ENCODE measurements at regions not wholly inside any gene's neighbourhood (a gene's known extent, or its start where the extent isn't known, plus 50 kb on each side); places are given as distances from the start of the nearest gene placed in this dataset.

GRCh38 chr12:4034921-4035320, 161.7 kb upstream of the PARP11 start:
- H2BK5ac ChIP-seq (ENCODE audit: low read length) = no peak overlapping the region
- no peak for DNase-seq (ENCODE audit: low spot score)
- no peak overlapping the region for H2AFZ ChIP-seq (ENCODE audit: low read length)
- H3K4me3 ChIP-seq (ENCODE audit: low read length in 2 of 2) = no peak overlapping the region
- no peaks in the 10 kb centered on the region for H3K79me1 ChIP-seq (ENCODE audit: low read depth, low read length)
- H3K4me2 ChIP-seq (ENCODE audit: insufficient read depth, low read length, poor library complexity, severe bottlenecking) = no peak overlapping the region
- H4K8ac ChIP-seq (ENCODE audit: low read depth, low read length) = no peak overlapping the region
- no peak overlapping the region for H3K14ac ChIP-seq (ENCODE audit: low read length)
- H2AK5ac ChIP-seq (ENCODE audit: low read depth, low read length) = no peak overlapping the region
- no peak overlapping the region for H3K18ac ChIP-seq (ENCODE audit: low read length)
- H3K27ac ChIP-seq (replicated peaks; ENCODE audit: low read length) = no peak overlapping the region
- H3K4me1 ChIP-seq (ENCODE audit: control insufficient read depth in 2 of 2, insufficient read depth in 1 of 2, low read depth in 1 of 2, low read length in 2 of 2) = peaks cover 14% of the 10 kb centered on the region in 2 donors
- no peak overlapping the region for H3K23ac ChIP-seq (ENCODE audit: low read depth, low read length, poor library complexity)
- H2BK15ac ChIP-seq (ENCODE audit: low read length) = no peak overlapping the region
- no peak overlapping the region for H2BK120ac ChIP-seq (ENCODE audit: low read depth, low read length)
- H3K36me3 ChIP-seq (replicated peaks in 1 of 2; ENCODE audit: control insufficient read depth in 2 of 2, insufficient read depth in 2 of 2, low read length in 2 of 2) = no peaks in the 10 kb centered on the region
- H2BK12ac ChIP-seq (ENCODE audit: low read length) = no peak overlapping the region
- no CpG with 5 or more reads among the region's 2 CpGs for WGBS, 2 donors (ENCODE audit: extremely low coverage in 2 of 2, insufficient read length in 2 of 2, insufficient replicate concordance in 1 of 2)
- H3K27me3 ChIP-seq (ENCODE audit: control insufficient read depth in 3 of 3, insufficient read depth in 3 of 3, low read depth in 1 of 3, low read length in 3 of 3) = no peaks in the 10 kb centered on the region
- no peak overlapping the region for H3K9ac ChIP-seq (ENCODE audit: low read depth, low read length, poor library complexity)
- no peak overlapping the region for H4K91ac ChIP-seq (ENCODE audit: low read depth, low read length, poor library complexity)
- H3K4ac ChIP-seq (ENCODE audit: low read length) = no peak overlapping the region
- H3K9me3 ChIP-seq (replicated peaks in 1 of 2; ENCODE audit: control insufficient read depth in 2 of 2, insufficient read depth in 1 of 2, low read depth in 1 of 2, low read length in 2 of 2) = no peaks in the 10 kb centered on the region

GRCh38 chr12:4032924-4033615, 159.9 kb upstream of the PARP11 start:
- no peak overlapping the region for H2BK120ac ChIP-seq (ENCODE audit: low read depth, low read length)
- no CpG with 5 or more reads among the region's 5 CpGs for WGBS, 2 donors (ENCODE audit: extremely low coverage in 2 of 2, insufficient read length in 2 of 2, insufficient replicate concordance in 1 of 2)
- no peak for DNase-seq (ENCODE audit: low spot score)

GRCh38 chr12:4031703-4032291, 158.6 kb upstream of the PARP11 start:
- no peaks in the 10 kb centered on the region for H3K36me3 ChIP-seq (replicated peaks in 1 of 2; ENCODE audit: control insufficient read depth in 2 of 2, insufficient read depth in 2 of 2, low read length in 2 of 2)
- WGBS, 2 donors (ENCODE audit: extremely low coverage in 2 of 2, insufficient read length in 2 of 2, insufficient replicate concordance in 1 of 2) = no CpG with 5 or more reads among the region's 30 CpGs
- no peak overlapping the region for H4K91ac ChIP-seq (ENCODE audit: low read depth, low read length, poor library complexity)
- H3K4me2 ChIP-seq (ENCODE audit: insufficient read depth, low read length, poor library complexity, severe bottlenecking) = peak overlapping the region; percentile 34
- peak overlapping the region; percentile 90 for H2AK5ac ChIP-seq (ENCODE audit: low read depth, low read length)
- H2BK15ac ChIP-seq (ENCODE audit: low read length) = peak overlapping the region; percentile 62
- peak overlapping the region; percentile 82 for H2BK120ac ChIP-seq (ENCODE audit: low read depth, low read length)
- no peaks in the 10 kb centered on the region for H3K79me1 ChIP-seq (ENCODE audit: low read depth, low read length)
- H2BK5ac ChIP-seq (ENCODE audit: low read length) = peak overlapping the region; percentile 87
- H3K27me3 ChIP-seq (ENCODE audit: control insufficient read depth in 3 of 3, insufficient read depth in 3 of 3, low read depth in 1 of 3, low read length in 3 of 3) = peaks cover 0 to 3% (median 0%) of the 10 kb centered on the region in 3 experiments
- peak overlapping the region; percentile 32 for H4K8ac ChIP-seq (ENCODE audit: low read depth, low read length)
- peak overlapping the region; percentile 85 for H3K4ac ChIP-seq (ENCODE audit: low read length)
- H3K23ac ChIP-seq (ENCODE audit: low read depth, low read length, poor library complexity) = peak overlapping the region; percentile 13
- peak overlapping the region; percentile 98 for H3K27ac ChIP-seq (replicated peaks; ENCODE audit: low read length)
- no peaks in the 10 kb centered on the region for H3K9me3 ChIP-seq (replicated peaks in 1 of 2; ENCODE audit: control insufficient read depth in 2 of 2, insufficient read depth in 1 of 2, low read depth in 1 of 2, low read length in 2 of 2)
- no peak overlapping the region for H3K9ac ChIP-seq (ENCODE audit: low read depth, low read length, poor library complexity)
- DNase-seq (ENCODE audit: low spot score) = no peak
- H3K14ac ChIP-seq (ENCODE audit: low read length) = peak overlapping the region; percentile 1
- H3K4me3 ChIP-seq (ENCODE audit: low read length in 2 of 2) = no peak overlapping the region
- H2AFZ ChIP-seq (ENCODE audit: low read length) = peak overlapping the region; percentile 83
- H3K18ac ChIP-seq (ENCODE audit: low read length) = peak overlapping the region; percentile 95
- peak overlapping the region; percentile 63 for H2BK12ac ChIP-seq (ENCODE audit: low read length)
- peaks cover 17 to 23% of the 10 kb centered on the region in 2 donors for H3K4me1 ChIP-seq (ENCODE audit: control insufficient read depth in 2 of 2, insufficient read depth in 1 of 2, low read depth in 1 of 2, low read length in 2 of 2)

More at GRCh38 chr12:4032924-4033615, 159.9 kb upstream of the PARP11 start:
- H3K4me2 ChIP-seq (ENCODE audit: insufficient read depth, low read length, poor library complexity, severe bottlenecking) = no peak overlapping the region
- no peaks in the 10 kb centered on the region for H3K79me1 ChIP-seq (ENCODE audit: low read depth, low read length)
- no peaks in the 10 kb centered on the region for H3K36me3 ChIP-seq (replicated peaks in 1 of 2; ENCODE audit: control insufficient read depth in 2 of 2, insufficient read depth in 2 of 2, low read length in 2 of 2)
- no peak overlapping the region for H2AK5ac ChIP-seq (ENCODE audit: low read depth, low read length)
- no peaks in the 10 kb centered on the region for H3K9me3 ChIP-seq (replicated peaks in 1 of 2; ENCODE audit: control insufficient read depth in 2 of 2, insufficient read depth in 1 of 2, low read depth in 1 of 2, low read length in 2 of 2)
- no peak overlapping the region for H3K14ac ChIP-seq (ENCODE audit: low read length)
- no peak overlapping the region for H3K27ac ChIP-seq (replicated peaks; ENCODE audit: low read length)
- H3K9ac ChIP-seq (ENCODE audit: low read depth, low read length, poor library complexity) = no peak overlapping the region
- H3K4me1 ChIP-seq (ENCODE audit: control insufficient read depth in 2 of 2, insufficient read depth in 1 of 2, low read depth in 1 of 2, low read length in 2 of 2) = peaks cover 14% of the 10 kb centered on the region in 2 donors
- no peak overlapping the region for H3K23ac ChIP-seq (ENCODE audit: low read depth, low read length, poor library complexity)
- no peaks in the 10 kb centered on the region for H3K27me3 ChIP-seq (ENCODE audit: control insufficient read depth in 3 of 3, insufficient read depth in 3 of 3, low read depth in 1 of 3, low read length in 3 of 3)
- H3K4ac ChIP-seq (ENCODE audit: low read length) = no peak overlapping the region
- H2BK12ac ChIP-seq (ENCODE audit: low read length) = no peak overlapping the region
- no peak overlapping the region for H2BK15ac ChIP-seq (ENCODE audit: low read length)
- no peak overlapping the region for H2AFZ ChIP-seq (ENCODE audit: low read length)
- H4K8ac ChIP-seq (ENCODE audit: low read depth, low read length) = no peak overlapping the region
- no peak overlapping the region for H2BK5ac ChIP-seq (ENCODE audit: low read length)
- H3K4me3 ChIP-seq (ENCODE audit: low read length in 2 of 2) = no peak overlapping the region
- H3K18ac ChIP-seq (ENCODE audit: low read length) = no peak overlapping the region
- H4K91ac ChIP-seq (ENCODE audit: low read depth, low read length, poor library complexity) = no peak overlapping the region

- H3K4ac ChIP-seq (ENCODE audit: low read length) = no peak overlapping the region
- no CpG with 5 or more reads among the region's 75 CpGs for WGBS, 2 donors (ENCODE audit: extremely low coverage in 2 of 2, insufficient read length in 2 of 2, insufficient replicate concordance in 1 of 2)
- peak overlapping the region; percentile 51 for H3K4me2 ChIP-seq (ENCODE audit: insufficient read depth, low read length, poor library complexity, severe bottlenecking)
- DNase-seq (ENCODE audit: low spot score) = peak; percentile 95
- H2AK5ac ChIP-seq (ENCODE audit: low read depth, low read length) = no peak overlapping the region
- H3K23ac ChIP-seq (ENCODE audit: low read depth, low read length, poor library complexity) = no peak overlapping the region
- no peak overlapping the region for H3K14ac ChIP-seq (ENCODE audit: low read length)
- H3K4me1 ChIP-seq (ENCODE audit: control insufficient read depth in 2 of 2, insufficient read depth in 1 of 2, low read depth in 1 of 2, low read length in 2 of 2) = peaks cover 22 to 29% of the 10 kb centered on the region in 2 donors
- H4K91ac ChIP-seq (ENCODE audit: low read depth, low read length, poor library complexity) = no peak overlapping the region
- H2BK5ac ChIP-seq (ENCODE audit: low read length) = peak overlapping the region; percentile 87
- no peaks in the 10 kb centered on the region for H3K9me3 ChIP-seq (replicated peaks in 1 of 2; ENCODE audit: control insufficient read depth in 2 of 2, insufficient read depth in 1 of 2, low read depth in 1 of 2, low read length in 2 of 2)
- H2AFZ ChIP-seq (ENCODE audit: low read length) = peak overlapping the region; percentile 83
- H2BK12ac ChIP-seq (ENCODE audit: low read length) = no peak overlapping the region
- peak overlapping the region; percentile 98 for H3K27ac ChIP-seq (replicated peaks; ENCODE audit: low read length)
- peak overlapping the region; percentile 95 for H3K18ac ChIP-seq (ENCODE audit: low read length)
- no peak overlapping the region for H3K9ac ChIP-seq (ENCODE audit: low read depth, low read length, poor library complexity)
- H3K36me3 ChIP-seq (replicated peaks in 1 of 2; ENCODE audit: control insufficient read depth in 2 of 2, insufficient read depth in 2 of 2, low read length in 2 of 2) = no peaks in the 10 kb centered on the region
- peak overlapping the region; percentile 62 for H2BK15ac ChIP-seq (ENCODE audit: low read length)
- no peaks in the 10 kb centered on the region for H3K79me1 ChIP-seq (ENCODE audit: low read depth, low read length)
- H4K8ac ChIP-seq (ENCODE audit: low read depth, low read length) = peak overlapping the region; percentile 27
- no peak overlapping the region for H3K4me3 ChIP-seq (ENCODE audit: low read length in 2 of 2)
- peaks cover 0 to 3% (median 0%) of the 10 kb centered on the region in 3 experiments for H3K27me3 ChIP-seq (ENCODE audit: control insufficient read depth in 3 of 3, insufficient read depth in 3 of 3, low read depth in 1 of 3, low read length in 3 of 3)
- H2BK120ac ChIP-seq (ENCODE audit: low read depth, low read length) = peak overlapping the region; percentile 40
These were observed 157.9 kb upstream of the PARP11 start for GRCh38 chr12:4030929-4031702.
